B cell (primary cell): ENCODE measurements at regions not wholly inside any gene's neighbourhood (a gene's known extent, or its start where the extent isn't known, plus 50 kb on each side); places are given as distances from the start of the nearest gene placed in this dataset.

Experiments used
- ATAC-seq: fragments of 200-7000 bp; cut with Tn5 transposase; one replicate; pipeline ENCODE4 v1.10.0; 2021; ENCODE audit warnings: low read depth, mild to moderate bottlenecking, moderate number of reproducible peaks, moderate library complexity
- CTCF ChIA-PET: fragments of 350-600 bp; sonication (Branson Sonifier 250); formaldehyde crosslinking; loops from one replicate; lab custom pipeline; 2021; ENCODE audit warnings: antibody characterized with exemption, inconsistent platforms; lab: Charles Lee
- POLR2A ChIA-PET: fragments of 350-600 bp; sonication (Branson Sonifier 250); formaldehyde crosslinking; loops from one replicate; lab custom pipeline; 2021; ENCODE audit warnings: antibody characterized with exemption; lab: Charles Lee
- DNase-seq: peaks from one replicate; pipeline ENCODE4 v3.0.0; 2013
- H2AFZ ChIP-seq: 2 replicates; pipeline ENCODE4 v1.6.1; 2012; ENCODE audit warnings: mild to moderate bottlenecking, low read depth, low read length; ENCODE audit not compliant: insufficient read depth, poor library complexity, severe bottlenecking
- H3K27ac ChIP-seq, 2 donors: 1 replicate in 1 of 2; 2 replicates in 1 of 2; pipeline ENCODE4 v1.5.1; 2012 to 2013; ENCODE audit warnings: low read length in 2 of 2, mild to moderate bottlenecking in 2 of 2, moderate library complexity in 1 of 2
- H3K27me3 ChIP-seq, 4 experiments: fragments of 200-600 bp in 1 of 4; sonication (generic) in 1 of 4; replicated peaks in 1 of 4; 1 replicate in 2 of 4; 2 replicates in 2 of 4; pipeline versions ENCODE4 v1.6.1 to v1.7.0; 2013 to 2016; ENCODE audit warnings: low read length in 3 of 4, mild to moderate bottlenecking in 2 of 4, mixed read lengths in 1 of 4, moderate library complexity in 1 of 4; ENCODE audit not compliant: insufficient read depth in 4 of 4, control insufficient read depth in 3 of 4; ENCODE audit errors: control extremely low read depth in 1 of 4
- H3K36me3 ChIP-seq, 2 experiments: replicated peaks in 1 of 2; 1 replicate in 1 of 2; 2 replicates in 1 of 2; pipeline versions ENCODE4 v1.6.1 to v1.7.1; 2013; ENCODE audit warnings: low read length in 1 of 2; ENCODE audit not compliant: insufficient read depth in 2 of 2, control insufficient read depth in 1 of 2; ENCODE audit errors: control extremely low read depth in 1 of 2, extremely low read depth in 1 of 2
- H3K4me1 ChIP-seq, 2 donors: fragments of 200-600 bp in 1 of 2; sonication (generic) in 1 of 2; 1 replicate in 1 of 2; 2 replicates in 1 of 2; pipeline versions ENCODE4 v1.5.1 to v1.6.1; 2013 to 2017; ENCODE audit warnings: low read length in 2 of 2; ENCODE audit not compliant: control insufficient read depth in 2 of 2, insufficient read depth in 2 of 2
- H3K4me2 ChIP-seq: replicated peaks from 2 replicates; pipeline ENCODE3; 2012; ENCODE audit warnings: mild to moderate bottlenecking, low read depth, low read length; ENCODE audit not compliant: poor library complexity, severe bottlenecking
- H3K4me3 ChIP-seq, 5 experiments: fragments of 200-600 bp in 1 of 5; sonication (generic) in 1 of 5; 1 replicate in 3 of 5; 2 replicates in 2 of 5; pipeline versions ENCODE4 v1.5.1 to v1.7.0; 2011 to 2016; ENCODE audit warnings: low read length in 4 of 5, mild to moderate bottlenecking in 4 of 5, low read depth in 2 of 5, control low read depth in 1 of 5, moderate library complexity in 1 of 5; ENCODE audit not compliant: insufficient read depth in 1 of 5; ENCODE audit errors: control extremely low read depth in 1 of 5, extremely low read depth in 1 of 5
- H3K79me2 ChIP-seq: fragments of 200-600 bp; sonication (generic); one replicate; pipeline ENCODE4 v1.6.0; 2016; ENCODE audit warnings: low read length; ENCODE audit not compliant: control insufficient read depth, insufficient read depth
- H3K9ac ChIP-seq: fragments of 200-600 bp; sonication (generic); 2 replicates; pipeline ENCODE4 v1.6.1; 2017; ENCODE audit warnings: mild to moderate bottlenecking, low read length, moderate library complexity
- H3K9me3 ChIP-seq, 3 donors: one replicate each; pipeline versions ENCODE4 v1.6.1 to v1.7.1; 2013; ENCODE audit warnings: low read length in 2 of 3; ENCODE audit not compliant: control insufficient read depth in 2 of 3, insufficient read depth in 1 of 3; ENCODE audit errors: control extremely low read depth in 1 of 3
- H4K20me1 ChIP-seq: 2 replicates; pipeline ENCODE4 v1.6.0; 2012; ENCODE audit warnings: mild to moderate bottlenecking, low read length; ENCODE audit not compliant: insufficient read depth, control insufficient read depth, poor library complexity, severe bottlenecking
- H3K27ac Mint-ChIP-seq: one replicate; pipeline ENCODE4 v1.8.0; 2021; ENCODE audit warnings: mixed read lengths
- H3K27me3 Mint-ChIP-seq: one replicate; pipeline ENCODE4 v1.8.0; 2021; ENCODE audit warnings: mixed read lengths
- H3K4me1 Mint-ChIP-seq: one replicate; pipeline ENCODE4 v1.8.0; 2021; ENCODE audit warnings: mixed read lengths
- H3K4me3 Mint-ChIP-seq: one replicate; pipeline ENCODE4 v1.8.0; 2021; ENCODE audit warnings: mixed read lengths
- H3K9me3 Mint-ChIP-seq: one replicate; pipeline ENCODE4 v1.8.0; 2022; ENCODE audit warnings: mixed read lengths; ENCODE audit not compliant: insufficient read depth
- CTCF ChIP-seq: fragments of 200-600 bp; IDR thresholded peaks from one replicate; pipeline ENCODE4 v1.8.0; 2022; ENCODE audit warnings: antibody characterized with exemption, mild to moderate bottlenecking
- EZH2 ChIP-seq: IDR thresholded peaks from 2 replicates; pipeline ENCODE4 v1.6.1; 2012; ENCODE audit warnings: borderline replicate concordance, low read depth, mild to moderate bottlenecking, moderate library complexity, low read length; ENCODE audit not compliant: insufficient read depth, poor library complexity, severe bottlenecking
- WGBS: methylation state at CpG from one replicate; pipeline ENCODE4 v1.1.5; 2013; ENCODE audit warnings: missing lambda C conversion rate; ENCODE audit not compliant: insufficient coverage; 5-methylcytosine and 5-hydroxymethylcytosine counted together
- intact Hi-C: fragments of 100-400 bp; cut with micrococcal nuclease; formaldehyde crosslinking; loops from one replicate; pipeline ENCODE4 v1.10.0; 2022

- no peak for TF ChIP-seq EZH2
- no peak for TF ChIP-seq CTCF
- no peak overlapping the region for H3K27ac Mint-ChIP-seq
These were observed 334.0 kb upstream of the PBX1 start for GRCh38 chr1:164225011-164225410.

GRCh38 chr1:164226977-164227376 lies 332.0 kb upstream of the PBX1 start:
- no peaks in the 10 kb centered on the region for H3K27me3 ChIP-seq
- TF ChIP-seq EZH2 (no peak), CTCF (no peak)
- Mint-ChIP-seq H3K27ac (no peak overlapping the region), H3K4me1 (no peaks in the 10 kb centered on the region), H3K9me3 (peaks cover 8% of the 10 kb centered on the region), H3K27me3 (no peaks in the 10 kb centered on the region), H3K4me3 (no peak overlapping the region)
- no peak overlapping the region for H2AFZ ChIP-seq
- intact Hi-C loops: no loop called here
- CTCF ChIA-PET: no interaction called here
- H3K4me3 ChIP-seq: no peak overlapping the region
- DNase-seq (no peak), ATAC-seq (no peak)
- H3K36me3 ChIP-seq: no peaks in the 10 kb centered on the region
- WGBS: 68% methylated on average over 3 of the region's 4 CpGs
- POLR2A ChIA-PET: no interaction called here
- H3K4me1 ChIP-seq: no peaks in the 10 kb centered on the region
- no peaks in the 10 kb centered on the region for H4K20me1 ChIP-seq
- peaks cover 0 to 4% (median 0%) of the 10 kb centered on the region in 3 donors for H3K9me3 ChIP-seq
- no peak overlapping the region for H3K27ac ChIP-seq
- no peak overlapping the region for H3K4me2 ChIP-seq
- no peaks in the 10 kb centered on the region for H3K79me2 ChIP-seq
- H3K9ac ChIP-seq: no peak overlapping the region

More at GRCh38 chr1:164225011-164225410, 334.0 kb upstream of the PBX1 start:
- Histone ChIP-seq H4K20me1 (no peaks in the 10 kb centered on the region), H3K79me2 (no peaks in the 10 kb centered on the region), H3K9me3 (peaks cover 0 to 4% (median 0%) of the 10 kb centered on the region in 3 donors), H3K4me2 (no peak overlapping the region), H2AFZ (no peak overlapping the region), H3K4me1 (no peaks in the 10 kb centered on the region), H3K9ac (no peak overlapping the region), H3K36me3 (no peaks in the 10 kb centered on the region), H3K4me3 (no peak overlapping the region), H3K27ac (no peak overlapping the region), H3K27me3 (no peaks in the 10 kb centered on the region)
- ChIA-PET CTCF (no interaction called here), POLR2A (no interaction called here)
- H3K4me1 Mint-ChIP-seq: no peaks in the 10 kb centered on the region
- peaks cover 8% of the 10 kb centered on the region for H3K9me3 Mint-ChIP-seq
- no peaks in the 10 kb centered on the region for H3K27me3 Mint-ChIP-seq
- intact Hi-C loops: no loop called here
- WGBS: no CpG with 5 or more reads among the region's 2 CpGs
- no peak overlapping the region for H3K4me3 Mint-ChIP-seq
- ATAC-seq (no peak), DNase-seq (no peak)
